AG08396 (cell line): ENCODE measurements at regions not wholly inside any gene's neighbourhood (a gene's known extent, or its start where the extent isn't known, plus 50 kb on each side); places are given as distances from the start of the nearest gene placed in this dataset.
A peak's percentile ranks its signal among the peaks of the same experiment; 100 is the strongest.
"Not testable (repeated sequence)": the region's sequence is repeated elsewhere in the genome, so short reads cannot be mapped to it uniquely, and the experiment has no call there.

Source experiments
- DNase-seq: peaks from one replicate; pipeline ENCODE4 v3.0.0; 2012; ENCODE audit warnings: low spot score, mixed read lengths

GRCh38 chr5:63211448-63212132 lies 633.0 kb downstream of the LRRC70 start:
- DNase-seq = no peak

GRCh38 chr5:63205976-63206375 lies 627.4 kb downstream of the LRRC70 start:
- DNase-seq = no peak

- no peak for DNase-seq
Observed at GRCh38 chr5:63201738-63202137, 623.1 kb downstream of the LRRC70 start.

- DNase-seq = no peak
Observed at GRCh38 chr5:63194126-63194525, 615.5 kb downstream of the LRRC70 start.

- not testable (repeated sequence) for DNase-seq
Observed at GRCh38 chr5:63180190-63180589, 601.6 kb downstream of the LRRC70 start.

- DNase-seq = no peak
Observed at GRCh38 chr5:63175850-63176249, 597.2 kb downstream of the LRRC70 start.

GRCh38 chr5:63170486-63170885 lies 591.9 kb downstream of the LRRC70 start:
- no peak for DNase-seq

- DNase-seq = no peak
Observed at GRCh38 chr5:63164838-63165535, 586.4 kb downstream of the LRRC70 start.

GRCh38 chr5:63164339-63164738 lies 585.7 kb downstream of the LRRC70 start:
- no peak for DNase-seq

GRCh38 chr5:63155310-63155631 lies 576.7 kb downstream of the LRRC70 start:
- no peak for DNase-seq

- DNase-seq = no peak
Observed at GRCh38 chr5:63154476-63155309, 576.1 kb downstream of the LRRC70 start.

GRCh38 chr5:63152871-63153270 lies 574.3 kb downstream of the LRRC70 start:
- no peak for DNase-seq

- no peak for DNase-seq
Observed at GRCh38 chr5:63145167-63145566, 566.5 kb downstream of the LRRC70 start.

GRCh38 chr5:63141591-63141990 lies 563.0 kb downstream of the LRRC70 start:
- no peak for DNase-seq

- DNase-seq = no peak
Observed at GRCh38 chr5:63135291-63135690, 556.7 kb downstream of the LRRC70 start.

- DNase-seq = no peak
Observed at GRCh38 chr5:63131626-63132285, 553.1 kb downstream of the LRRC70 start.

GRCh38 chr5:63128761-63129160 lies 550.1 kb downstream of the LRRC70 start:
- no peak for DNase-seq

GRCh38 chr5:63128018-63128417 lies 549.4 kb downstream of the LRRC70 start:
- no peak for DNase-seq

GRCh38 chr5:63127054-63127453 lies 548.4 kb downstream of the LRRC70 start:
- DNase-seq = peak; percentile 18

GRCh38 chr5:63125862-63126261 lies 547.2 kb downstream of the LRRC70 start:
- peak; percentile 18 for DNase-seq

GRCh38 chr5:63125392-63125791 lies 546.8 kb downstream of the LRRC70 start:
- no peak for DNase-seq

GRCh38 chr5:63124266-63124665 lies 545.6 kb downstream of the LRRC70 start:
- no peak for DNase-seq
